ENCODE measurements at regions not wholly inside any gene's neighbourhood (a gene's known extent, or its start where the extent isn't known, plus 50 kb on each side); places are given as distances from the start of the nearest gene placed in this dataset.

DNA sequence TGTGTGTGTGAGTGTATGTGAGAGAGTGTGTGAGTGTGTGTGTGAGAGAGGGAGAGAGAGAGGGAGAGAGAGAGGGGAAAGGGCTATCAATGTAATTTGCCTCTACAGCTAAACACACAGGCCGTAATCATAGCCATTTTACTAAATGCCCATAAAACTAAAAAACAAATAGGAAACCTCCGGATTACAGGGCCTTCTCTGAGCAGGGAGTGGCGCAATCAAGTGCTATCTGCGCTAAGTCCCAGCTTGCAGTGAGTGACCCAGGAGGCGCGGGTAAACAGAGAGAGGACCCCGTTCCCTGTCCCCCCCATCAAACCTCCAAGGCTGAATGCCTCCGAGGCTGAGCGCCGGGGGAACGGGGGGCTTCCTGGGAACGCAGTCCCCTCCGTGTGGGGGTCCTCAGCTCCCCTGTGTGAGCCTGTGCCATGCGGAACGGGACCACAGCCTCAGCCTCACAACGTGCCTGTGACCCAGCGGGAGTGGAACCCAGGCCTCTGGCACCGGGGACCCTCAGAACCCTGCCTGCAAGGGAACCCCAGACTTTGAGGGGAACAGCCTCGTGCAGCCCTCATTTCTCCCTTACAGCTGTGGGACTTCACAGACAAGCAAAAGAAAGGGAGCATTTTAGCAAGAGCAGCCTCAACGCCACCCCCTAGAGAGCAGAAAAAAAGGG is 54.7 kb upstream of the ID2 start:
- H3K27me3 ChIP-seq (replicated peaks; ENCODE audit: insufficient read depth, low read depth, low read length, poor library complexity), result no peaks in the 10 kb centered on the region
- peak; percentile 28 for DNase-seq (ENCODE audit: low spot score)
- BruUV-seq (replicated peaks), result no TSS peak
- POLR2A ChIA-PET (ENCODE audit: low non-redundant PET), result no interaction called here
- H3K4me3 ChIP-seq (ENCODE audit: low read depth, low read length, poor library complexity, severe bottlenecking), result no peak overlapping the region
- H3K27ac ChIP-seq (ENCODE audit: low read depth, low read length, poor library complexity, severe bottlenecking), result no peak overlapping the region
- TF ChIP-seq, protein P1, sequence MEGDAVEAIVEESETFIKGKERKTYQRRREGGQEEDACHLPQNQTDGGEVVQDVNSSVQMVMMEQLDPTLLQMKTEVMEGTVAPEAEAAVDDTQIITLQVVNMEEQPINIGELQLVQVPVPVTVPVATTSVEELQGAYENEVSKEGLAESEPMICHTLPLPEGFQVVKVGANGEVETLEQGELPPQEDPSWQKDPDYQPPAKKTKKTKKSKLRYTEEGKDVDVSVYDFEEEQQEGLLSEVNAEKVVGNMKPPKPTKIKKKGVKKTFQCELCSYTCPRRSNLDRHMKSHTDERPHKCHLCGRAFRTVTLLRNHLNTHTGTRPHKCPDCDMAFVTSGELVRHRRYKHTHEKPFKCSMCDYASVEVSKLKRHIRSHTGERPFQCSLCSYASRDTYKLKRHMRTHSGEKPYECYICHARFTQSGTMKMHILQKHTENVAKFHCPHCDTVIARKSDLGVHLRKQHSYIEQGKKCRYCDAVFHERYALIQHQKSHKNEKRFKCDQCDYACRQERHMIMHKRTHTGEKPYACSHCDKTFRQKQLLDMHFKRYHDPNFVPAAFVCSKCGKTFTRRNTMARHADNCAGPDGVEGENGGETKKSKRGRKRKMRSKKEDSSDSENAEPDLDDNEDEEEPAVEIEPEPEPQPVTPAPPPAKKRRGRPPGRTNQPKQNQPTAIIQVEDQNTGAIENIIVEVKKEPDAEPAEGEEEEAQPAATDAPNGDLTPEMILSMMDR (conservative IDR thresholded peaks at IDR 0.05; ENCODE audit: low read depth, low read length), result no peak
- TF ChIP-seq EZH2 (IDR thresholded peaks at IDR 0.05; ENCODE audit: borderline replicate concordance, low read depth, low read length, poor library complexity, severe bottlenecking), result no peak
- CTCF ChIA-PET, result no interaction called here
- peaks cover 6% of the 10 kb centered on the region for H3K4me1 ChIP-seq (ENCODE audit: insufficient read depth, low read length, poor library complexity, severe bottlenecking)
- H3K36me3 ChIP-seq (ENCODE audit: insufficient read depth, low read length, poor library complexity, severe bottlenecking), result no peaks in the 10 kb centered on the region
- intact Hi-C loops (cut with micrococcal nuclease; ENCODE audit: unreplicated experiment), result no loop called here
- H3K9me3 ChIP-seq (ENCODE audit: low read depth, low read length, poor library complexity, severe bottlenecking), result no peaks in the 10 kb centered on the region

DNA sequence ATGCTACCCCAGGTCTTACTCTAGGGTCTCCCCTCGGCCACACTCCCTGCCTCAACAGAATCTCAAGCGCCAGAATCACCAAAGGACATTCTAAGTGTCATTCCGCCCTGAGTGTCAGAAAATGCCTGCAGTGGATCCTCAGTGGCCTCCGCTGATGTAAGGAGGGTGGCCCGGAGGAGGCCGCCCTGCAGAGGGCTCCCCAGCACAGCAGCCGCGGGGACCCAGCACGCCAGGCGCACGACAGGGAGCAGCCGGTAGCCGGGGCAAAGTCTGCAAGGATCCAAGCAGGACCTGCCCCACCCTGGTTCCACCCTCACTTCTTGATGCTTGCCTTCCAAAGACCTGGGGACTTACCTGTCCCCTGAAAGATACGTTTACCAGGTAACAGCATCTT is 54.2 kb upstream of the ID2 start:
- no peaks in the 10 kb centered on the region for H3K36me3 ChIP-seq (ENCODE audit: insufficient read depth, low read length, poor library complexity, severe bottlenecking)
- TF ChIP-seq, protein P1 (conservative IDR thresholded peaks at IDR 0.05; ENCODE audit: low read depth, low read length), result 0 out of 2 replicates have a peak, but pooled peaks have one; percentile 9
- TF ChIP-seq EZH2 (IDR thresholded peaks at IDR 0.05; ENCODE audit: borderline replicate concordance, low read depth, low read length, poor library complexity, severe bottlenecking), result no peak
- BruUV-seq (replicated peaks), result no TSS peak
- ChIA-PET CTCF (no interaction called here), POLR2A (ENCODE audit: low non-redundant PET) (no interaction called here)
- intact Hi-C loops (cut with micrococcal nuclease; ENCODE audit: unreplicated experiment), result no loop called here
- no peak overlapping the region for H3K4me3 ChIP-seq (ENCODE audit: low read depth, low read length, poor library complexity, severe bottlenecking)
- H3K27ac ChIP-seq (ENCODE audit: low read depth, low read length, poor library complexity, severe bottlenecking), result no peak overlapping the region
- peaks cover 8% of the 10 kb centered on the region for H3K4me1 ChIP-seq (ENCODE audit: insufficient read depth, low read length, poor library complexity, severe bottlenecking)
- DNase-seq (ENCODE audit: low spot score), result no peak
- H3K9me3 ChIP-seq (ENCODE audit: low read depth, low read length, poor library complexity, severe bottlenecking), result no peaks in the 10 kb centered on the region
- no peaks in the 10 kb centered on the region for H3K27me3 ChIP-seq (replicated peaks; ENCODE audit: insufficient read depth, low read depth, low read length, poor library complexity)

DNA sequence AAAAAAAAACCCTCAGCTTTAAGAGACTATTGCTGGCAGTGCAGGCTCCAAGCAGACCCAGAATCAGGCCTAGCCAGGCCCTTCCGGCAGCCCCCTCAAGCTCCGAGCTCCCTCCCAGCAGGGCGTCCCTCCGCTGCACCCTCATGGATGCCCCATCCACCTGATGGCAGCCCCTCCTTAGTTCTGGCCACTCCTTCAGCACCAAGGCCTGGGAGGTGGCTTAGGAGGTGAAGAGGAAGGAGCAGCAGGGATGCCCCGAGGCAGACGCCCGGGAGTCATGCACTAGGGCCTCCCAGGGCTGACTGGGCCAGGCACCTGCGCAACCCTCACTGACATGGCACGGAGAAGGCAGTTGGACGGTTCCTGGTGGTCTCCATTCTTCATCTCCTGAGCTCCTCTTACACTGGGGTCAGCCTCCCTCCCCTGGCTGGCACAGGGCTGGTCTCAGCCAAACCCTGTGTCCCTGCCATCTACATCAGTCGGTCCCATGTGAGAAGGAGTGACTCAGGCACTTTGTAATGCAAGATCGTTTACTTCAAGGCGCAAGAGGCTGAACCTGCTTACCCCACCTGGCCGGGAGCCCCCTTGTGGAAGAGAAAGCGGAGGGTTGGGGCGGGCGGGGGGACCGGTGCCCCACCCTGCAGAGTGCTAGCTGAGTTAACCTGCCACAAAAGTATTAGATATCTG is 53.5 kb upstream of the ID2 start:
- DNase-seq (ENCODE audit: low spot score), result no peak
- H3K27me3 ChIP-seq (replicated peaks; ENCODE audit: insufficient read depth, low read depth, low read length, poor library complexity), result no peaks in the 10 kb centered on the region
- no peak overlapping the region for H3K4me3 ChIP-seq (ENCODE audit: low read depth, low read length, poor library complexity, severe bottlenecking)
- H3K4me1 ChIP-seq (ENCODE audit: insufficient read depth, low read length, poor library complexity, severe bottlenecking), result peaks cover 14% of the 10 kb centered on the region
- no peaks in the 10 kb centered on the region for H3K36me3 ChIP-seq (ENCODE audit: insufficient read depth, low read length, poor library complexity, severe bottlenecking)
- intact Hi-C loops (cut with micrococcal nuclease; ENCODE audit: unreplicated experiment), result no loop called here
- ChIA-PET CTCF (no interaction called here), POLR2A (ENCODE audit: low non-redundant PET) (no interaction called here)
- TF ChIP-seq, protein P1 (conservative IDR thresholded peaks at IDR 0.05; ENCODE audit: low read depth, low read length), result no peak
- no peak for TF ChIP-seq EZH2 (IDR thresholded peaks at IDR 0.05; ENCODE audit: borderline replicate concordance, low read depth, low read length, poor library complexity, severe bottlenecking)
- H3K9me3 ChIP-seq (ENCODE audit: low read depth, low read length, poor library complexity, severe bottlenecking), result no peaks in the 10 kb centered on the region
- no peak overlapping the region for H3K27ac ChIP-seq (ENCODE audit: low read depth, low read length, poor library complexity, severe bottlenecking)
- BruUV-seq (replicated peaks), result no TSS peak
